PFSK-1 (cell line): ENCODE measurements at regions not wholly inside any gene's neighbourhood (a gene's known extent, or its start where the extent isn't known, plus 50 kb on each side); places are given as distances from the start of the nearest gene placed in this dataset.

Experiments used
- FOXP2 ChIP-seq: optimal IDR thresholded peaks from 2 replicates; pipeline ENCODE3; 2011; ENCODE audit warnings: borderline replicate concordance, control low read depth, inconsistent platforms; ENCODE audit not compliant: insufficient read depth; ENCODE audit errors: extremely low read length, extremely low read depth
- POLR2AphosphoS5 ChIP-seq: IDR thresholded peaks from 2 replicates; pipeline ENCODE4 v1.6.1; 2012; ENCODE audit warnings: low read depth, mild to moderate bottlenecking, control low read depth, low read length, moderate library complexity
- REST ChIP-seq, 2 experiments: IDR thresholded peaks; 2 replicates each; pipeline versions ENCODE4 v1.6.1 to v1.8.0; 2011 to 2012; ENCODE audit warnings: low read depth in 2 of 2, low read length in 2 of 2, control low read depth in 1 of 2, inconsistent platforms in 1 of 2, mild to moderate bottlenecking in 1 of 2, moderate library complexity in 1 of 2; ENCODE audit not compliant: insufficient read depth in 1 of 2
- SIN3A ChIP-seq: IDR thresholded peaks from 2 replicates; pipeline ENCODE4 v1.6.1; 2012; ENCODE audit warnings: mild to moderate bottlenecking, low read length, moderate library complexity, borderline replicate concordance; ENCODE audit not compliant: insufficient read depth
- TAF1 ChIP-seq: IDR thresholded peaks from 2 replicates; pipeline ENCODE4 v1.6.1; 2012; ENCODE audit warnings: low read length, control low read depth, borderline replicate concordance; ENCODE audit not compliant: insufficient read depth

- TF ChIP-seq REST (IDR thresholded peaks at IDR 0.05; ENCODE audit: insufficient read depth in 1 of 2, low read depth in 2 of 2, low read length in 2 of 2) (no peak), TAF1 (no peak), POLR2AphosphoS5 (no peak), SIN3A (no peak), FOXP2 (no peak)
Measured at GRCh38 chr21:35775778-35776544, 284.4 kb downstream of the SETD4 start.

GRCh38 chr21:35770101-35770945, 290.0 kb downstream of the SETD4 start:
- TF ChIP-seq REST (IDR thresholded peaks at IDR 0.05; ENCODE audit: insufficient read depth in 1 of 2, low read depth in 2 of 2, low read length in 2 of 2) = no peak
- no peak for TF ChIP-seq POLR2AphosphoS5
- TF ChIP-seq FOXP2 = no peak
- no peak for TF ChIP-seq TAF1
- TF ChIP-seq SIN3A = no peak

- TF ChIP-seq POLR2AphosphoS5 (no peak), TAF1 (no peak), REST (IDR thresholded peaks at IDR 0.05; ENCODE audit: insufficient read depth in 1 of 2, low read depth in 2 of 2, low read length in 2 of 2) (no peak), FOXP2 (no peak), SIN3A (no peak)
Measured at GRCh38 chr21:35768187-35768586, 292.1 kb downstream of the SETD4 start.

GRCh38 chr21:35764586-35764985, 295.7 kb downstream of the SETD4 start:
- TF ChIP-seq SIN3A = no peak
- TF ChIP-seq TAF1 = no peak
- no peak for TF ChIP-seq FOXP2
- TF ChIP-seq POLR2AphosphoS5 = no peak
- no peak for TF ChIP-seq REST (IDR thresholded peaks at IDR 0.05; ENCODE audit: insufficient read depth in 1 of 2, low read depth in 2 of 2, low read length in 2 of 2)
